ENCODE measurements at regions not wholly inside any gene's neighbourhood (a gene's known extent, or its start where the extent isn't known, plus 50 kb on each side); places are given as distances from the start of the nearest gene placed in this dataset.

- DNase-seq (ENCODE audit: low read depth) (no peak), FAIRE-seq (no peak)
- H2AFZ ChIP-seq (ENCODE audit: low read depth, low read length), result no peak overlapping the region
- H3K9ac ChIP-seq (ENCODE audit: low read length), result no peak overlapping the region
- TF ChIP-seq, protein P1, sequence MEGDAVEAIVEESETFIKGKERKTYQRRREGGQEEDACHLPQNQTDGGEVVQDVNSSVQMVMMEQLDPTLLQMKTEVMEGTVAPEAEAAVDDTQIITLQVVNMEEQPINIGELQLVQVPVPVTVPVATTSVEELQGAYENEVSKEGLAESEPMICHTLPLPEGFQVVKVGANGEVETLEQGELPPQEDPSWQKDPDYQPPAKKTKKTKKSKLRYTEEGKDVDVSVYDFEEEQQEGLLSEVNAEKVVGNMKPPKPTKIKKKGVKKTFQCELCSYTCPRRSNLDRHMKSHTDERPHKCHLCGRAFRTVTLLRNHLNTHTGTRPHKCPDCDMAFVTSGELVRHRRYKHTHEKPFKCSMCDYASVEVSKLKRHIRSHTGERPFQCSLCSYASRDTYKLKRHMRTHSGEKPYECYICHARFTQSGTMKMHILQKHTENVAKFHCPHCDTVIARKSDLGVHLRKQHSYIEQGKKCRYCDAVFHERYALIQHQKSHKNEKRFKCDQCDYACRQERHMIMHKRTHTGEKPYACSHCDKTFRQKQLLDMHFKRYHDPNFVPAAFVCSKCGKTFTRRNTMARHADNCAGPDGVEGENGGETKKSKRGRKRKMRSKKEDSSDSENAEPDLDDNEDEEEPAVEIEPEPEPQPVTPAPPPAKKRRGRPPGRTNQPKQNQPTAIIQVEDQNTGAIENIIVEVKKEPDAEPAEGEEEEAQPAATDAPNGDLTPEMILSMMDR (IDR thresholded peaks at IDR 0.05; ENCODE audit: insufficient read depth, low read depth, low read length), result no peak
- TF ChIP-seq EZH2 (IDR thresholded peaks at IDR 0.05; ENCODE audit: insufficient read depth, low read length), result no peak
- no peak overlapping the region for H3K27ac ChIP-seq (ENCODE audit: low read depth, low read length)
- H3K9me3 ChIP-seq (ENCODE audit: insufficient read depth, low read depth, low read length), result no peaks in the 10 kb centered on the region
- Mint-ChIP-seq H3K27ac (ENCODE audit: unreplicated experiment) (no peak overlapping the region), H3K4me1 (ENCODE audit: low read depth, unreplicated experiment) (no peaks in the 10 kb centered on the region), H3K36me3 (ENCODE audit: low read depth, unreplicated experiment) (no peaks in the 10 kb centered on the region), H3K9me3 (ENCODE audit: unreplicated experiment) (no peaks in the 10 kb centered on the region), H3K27me3 (ENCODE audit: low read depth, unreplicated experiment) (no peaks in the 10 kb centered on the region), H3K4me3 (ENCODE audit: unreplicated experiment) (no peak overlapping the region)
- no peaks in the 10 kb centered on the region for H4K20me1 ChIP-seq (ENCODE audit: insufficient read depth, low read length)
- H3K36me3 ChIP-seq (ENCODE audit: insufficient read depth, low read length), result no peaks in the 10 kb centered on the region
- H3K4me3 ChIP-seq (ENCODE audit: insufficient read depth, low read depth, low read length), result no peak overlapping the region
- no peaks in the 10 kb centered on the region for H3K4me1 ChIP-seq (ENCODE audit: insufficient read depth, low read length)
- H3K27me3 ChIP-seq (ENCODE audit: insufficient read depth, low read length), result no peaks in the 10 kb centered on the region
- H3K79me2 ChIP-seq (ENCODE audit: insufficient read depth, low read length), result no peaks in the 10 kb centered on the region
- H3K4me2 ChIP-seq (ENCODE audit: low read length), result no peak overlapping the region
Observed at GRCh38 chr3:162777118-162777517, 1280.5 kb downstream of the OTOL1 start.

DNA sequence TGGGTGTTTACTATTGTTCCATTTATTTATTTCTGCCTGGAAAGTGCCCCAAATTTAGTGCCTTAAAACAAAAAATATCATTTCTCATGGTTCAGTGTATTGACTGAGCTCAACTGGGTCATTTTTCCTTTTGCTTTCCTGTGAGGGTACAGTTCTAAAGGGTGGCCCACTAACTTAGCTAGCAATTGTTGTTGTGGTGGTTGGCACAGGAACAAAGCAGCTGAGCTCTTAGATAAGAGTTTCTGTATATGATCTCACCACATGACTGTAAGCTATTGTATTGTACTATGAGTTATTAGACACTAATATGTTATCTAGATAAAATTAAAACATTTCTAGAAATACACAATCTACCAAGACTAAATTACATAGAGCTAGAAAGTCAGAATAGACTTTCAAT lies 1283.7 kb downstream of the OTOL1 start:
- Mint-ChIP-seq H3K27ac (ENCODE audit: unreplicated experiment) (no peak overlapping the region), H3K27me3 (ENCODE audit: low read depth, unreplicated experiment) (no peaks in the 10 kb centered on the region), H3K9me3 (ENCODE audit: unreplicated experiment) (peaks cover 2% of the 10 kb centered on the region), H3K4me1 (ENCODE audit: low read depth, unreplicated experiment) (no peaks in the 10 kb centered on the region), H3K4me3 (ENCODE audit: unreplicated experiment) (no peak overlapping the region), H3K36me3 (ENCODE audit: low read depth, unreplicated experiment) (no peaks in the 10 kb centered on the region)
- no peaks in the 10 kb centered on the region for H4K20me1 ChIP-seq (ENCODE audit: insufficient read depth, low read length)
- no peaks in the 10 kb centered on the region for H3K27me3 ChIP-seq (ENCODE audit: insufficient read depth, low read length)
- H3K4me2 ChIP-seq (ENCODE audit: low read length), result no peak overlapping the region
- H3K9ac ChIP-seq (ENCODE audit: low read length), result no peak overlapping the region
- H3K4me1 ChIP-seq (ENCODE audit: insufficient read depth, low read length), result no peaks in the 10 kb centered on the region
- peaks cover 2% of the 10 kb centered on the region for H3K9me3 ChIP-seq (ENCODE audit: insufficient read depth, low read depth, low read length)
- no peak overlapping the region for H3K4me3 ChIP-seq (ENCODE audit: insufficient read depth, low read depth, low read length)
- H3K36me3 ChIP-seq (ENCODE audit: insufficient read depth, low read length), result no peaks in the 10 kb centered on the region
- H2AFZ ChIP-seq (ENCODE audit: low read depth, low read length), result no peak overlapping the region
- H3K27ac ChIP-seq (ENCODE audit: low read depth, low read length), result no peak overlapping the region
- FAIRE-seq (no peak), DNase-seq (ENCODE audit: low read depth) (peak; percentile 9)
- no peak for TF ChIP-seq EZH2 (IDR thresholded peaks at IDR 0.05; ENCODE audit: insufficient read depth, low read length)
- TF ChIP-seq, protein P1 (IDR thresholded peaks at IDR 0.05; ENCODE audit: insufficient read depth, low read depth, low read length), result no peak
- no peaks in the 10 kb centered on the region for H3K79me2 ChIP-seq (ENCODE audit: insufficient read depth, low read length)

DNA sequence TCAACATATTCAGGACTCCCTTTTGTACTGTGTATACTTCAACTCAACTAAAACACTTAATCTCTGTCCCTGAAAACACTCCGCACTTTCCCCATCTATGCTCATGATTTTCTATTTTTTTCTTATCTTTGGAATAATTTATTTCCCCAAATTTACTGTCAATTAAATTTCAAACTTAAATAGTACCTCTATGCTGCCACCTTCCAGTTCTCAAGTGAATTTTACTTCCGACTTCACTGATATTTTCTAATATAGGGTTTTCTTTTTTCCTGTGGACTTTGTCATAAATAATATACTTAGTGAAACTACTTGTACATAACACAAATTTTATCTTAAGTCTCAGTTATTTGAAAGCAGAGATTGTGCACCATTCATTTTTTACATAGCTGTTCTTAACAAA lies 1303.3 kb downstream of the OTOL1 start:
- no peaks in the 10 kb centered on the region for H3K36me3 Mint-ChIP-seq (ENCODE audit: low read depth, unreplicated experiment)
- no peak overlapping the region for H2AFZ ChIP-seq (ENCODE audit: low read depth, low read length)
- no peak for DNase-seq (ENCODE audit: low read depth)
- no peak overlapping the region for H3K9ac ChIP-seq (ENCODE audit: low read length)
- no peak overlapping the region for H3K4me3 Mint-ChIP-seq (ENCODE audit: unreplicated experiment)
- no peaks in the 10 kb centered on the region for H3K4me1 Mint-ChIP-seq (ENCODE audit: low read depth, unreplicated experiment)
- H3K9me3 ChIP-seq (ENCODE audit: insufficient read depth, low read depth, low read length), result no peaks in the 10 kb centered on the region
- no peak overlapping the region for H3K4me3 ChIP-seq (ENCODE audit: insufficient read depth, low read depth, low read length)
- H3K9me3 Mint-ChIP-seq (ENCODE audit: unreplicated experiment), result no peaks in the 10 kb centered on the region
- H3K27ac Mint-ChIP-seq (ENCODE audit: unreplicated experiment), result no peak overlapping the region
- no peaks in the 10 kb centered on the region for H3K27me3 Mint-ChIP-seq (ENCODE audit: low read depth, unreplicated experiment)
- no peaks in the 10 kb centered on the region for H3K27me3 ChIP-seq (ENCODE audit: insufficient read depth, low read length)
- no peak for FAIRE-seq
- H4K20me1 ChIP-seq (ENCODE audit: insufficient read depth, low read length), result no peaks in the 10 kb centered on the region
- no peak overlapping the region for H3K4me2 ChIP-seq (ENCODE audit: low read length)
- no peaks in the 10 kb centered on the region for H3K4me1 ChIP-seq (ENCODE audit: insufficient read depth, low read length)
- no peak overlapping the region for H3K27ac ChIP-seq (ENCODE audit: low read depth, low read length)
- no peaks in the 10 kb centered on the region for H3K36me3 ChIP-seq (ENCODE audit: insufficient read depth, low read length)
- TF ChIP-seq, protein P1 (IDR thresholded peaks at IDR 0.05; ENCODE audit: insufficient read depth, low read depth, low read length), result no peak
- no peak for TF ChIP-seq EZH2 (IDR thresholded peaks at IDR 0.05; ENCODE audit: insufficient read depth, low read length)
- no peaks in the 10 kb centered on the region for H3K79me2 ChIP-seq (ENCODE audit: insufficient read depth, low read length)
